ENCODE measurements at regions not wholly inside any gene's neighbourhood (a gene's known extent, or its start where the extent isn't known, plus 50 kb on each side); places are given as distances from the start of the nearest gene placed in this dataset.

DNA sequence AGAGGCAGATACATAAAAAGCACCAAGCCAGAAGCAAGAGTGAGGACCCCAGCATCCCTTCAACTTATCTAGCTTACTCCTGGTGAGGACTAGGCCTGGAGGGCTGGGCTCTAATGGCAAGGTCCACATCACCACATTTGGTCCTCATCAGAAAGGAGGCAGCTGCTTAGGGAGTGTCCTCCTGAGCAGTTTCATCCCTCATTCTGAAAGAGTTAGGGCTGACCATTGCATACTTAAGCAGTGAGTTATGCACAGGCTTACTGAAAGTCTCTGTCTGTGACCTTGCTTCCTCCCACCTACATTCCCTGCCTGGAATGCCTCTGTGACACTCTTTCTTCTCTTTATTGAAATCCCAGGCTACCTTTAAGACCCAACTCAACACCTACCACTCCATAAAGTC lies 301.8 kb upstream of the ACVR2A start:
- H3K79me2 ChIP-seq = no peaks in the 10 kb centered on the region
- no peaks in the 10 kb centered on the region for H3K36me3 ChIP-seq (ENCODE audit: control insufficient read depth, insufficient read depth, low read length)
- H3K9me3 ChIP-seq (ENCODE audit: control insufficient read depth, low read length) = no peaks in the 10 kb centered on the region
- H3K4me3 ChIP-seq (ENCODE audit: low read depth, low read length) = no peak overlapping the region
- no peak overlapping the region for H3K4me2 ChIP-seq (ENCODE audit: low read length)
- no peak overlapping the region for H3K27ac ChIP-seq
- TF ChIP-seq, protein P1, sequence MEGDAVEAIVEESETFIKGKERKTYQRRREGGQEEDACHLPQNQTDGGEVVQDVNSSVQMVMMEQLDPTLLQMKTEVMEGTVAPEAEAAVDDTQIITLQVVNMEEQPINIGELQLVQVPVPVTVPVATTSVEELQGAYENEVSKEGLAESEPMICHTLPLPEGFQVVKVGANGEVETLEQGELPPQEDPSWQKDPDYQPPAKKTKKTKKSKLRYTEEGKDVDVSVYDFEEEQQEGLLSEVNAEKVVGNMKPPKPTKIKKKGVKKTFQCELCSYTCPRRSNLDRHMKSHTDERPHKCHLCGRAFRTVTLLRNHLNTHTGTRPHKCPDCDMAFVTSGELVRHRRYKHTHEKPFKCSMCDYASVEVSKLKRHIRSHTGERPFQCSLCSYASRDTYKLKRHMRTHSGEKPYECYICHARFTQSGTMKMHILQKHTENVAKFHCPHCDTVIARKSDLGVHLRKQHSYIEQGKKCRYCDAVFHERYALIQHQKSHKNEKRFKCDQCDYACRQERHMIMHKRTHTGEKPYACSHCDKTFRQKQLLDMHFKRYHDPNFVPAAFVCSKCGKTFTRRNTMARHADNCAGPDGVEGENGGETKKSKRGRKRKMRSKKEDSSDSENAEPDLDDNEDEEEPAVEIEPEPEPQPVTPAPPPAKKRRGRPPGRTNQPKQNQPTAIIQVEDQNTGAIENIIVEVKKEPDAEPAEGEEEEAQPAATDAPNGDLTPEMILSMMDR (IDR thresholded peaks at IDR 0.05) = no peak
- H3K27me3 ChIP-seq (ENCODE audit: control insufficient read depth, insufficient read depth, low read length) = no peaks in the 10 kb centered on the region
- no peak overlapping the region for H2AFZ ChIP-seq
- H3K4me1 ChIP-seq = no peaks in the 10 kb centered on the region
- H3K9ac ChIP-seq = no peak overlapping the region

DNA sequence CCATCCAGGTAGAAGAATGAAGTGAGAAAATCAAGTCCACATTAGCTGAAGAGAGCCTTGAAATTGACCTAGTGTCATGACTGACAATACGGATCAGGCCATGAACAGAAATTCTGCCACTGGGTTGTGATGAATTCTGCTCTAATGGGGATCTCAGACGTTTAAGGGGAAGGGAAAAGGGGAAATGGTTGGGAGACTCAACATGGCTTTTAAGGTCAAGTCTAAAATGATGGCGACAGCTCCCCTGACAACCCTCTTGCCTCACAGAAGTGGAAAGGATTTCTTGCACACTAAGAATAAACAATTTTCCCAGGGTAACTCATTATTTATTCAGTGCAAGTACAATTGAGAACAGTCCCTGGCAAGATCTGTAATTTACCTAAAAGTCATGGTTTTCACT lies 302.5 kb upstream of the ACVR2A start:
- Histone ChIP-seq H3K9ac (no peak overlapping the region), H3K9me3 (ENCODE audit: control insufficient read depth, low read length) (no peaks in the 10 kb centered on the region), H3K27ac (no peak overlapping the region), H2AFZ (no peak overlapping the region), H3K36me3 (ENCODE audit: control insufficient read depth, insufficient read depth, low read length) (no peaks in the 10 kb centered on the region), H3K27me3 (ENCODE audit: control insufficient read depth, insufficient read depth, low read length) (no peaks in the 10 kb centered on the region), H3K4me1 (no peaks in the 10 kb centered on the region), H3K4me2 (ENCODE audit: low read length) (no peak overlapping the region), H3K79me2 (no peaks in the 10 kb centered on the region), H3K4me3 (ENCODE audit: low read depth, low read length) (no peak overlapping the region)
- TF ChIP-seq, protein P1 (IDR thresholded peaks at IDR 0.05) = no peak

- Histone ChIP-seq H3K9me3 (ENCODE audit: control insufficient read depth, low read length) (no peaks in the 10 kb centered on the region), H3K27ac (no peak overlapping the region), H3K4me1 (no peaks in the 10 kb centered on the region), H3K4me3 (ENCODE audit: low read depth, low read length) (no peak overlapping the region), H3K9ac (no peak overlapping the region), H3K36me3 (ENCODE audit: control insufficient read depth, insufficient read depth, low read length) (no peaks in the 10 kb centered on the region), H3K4me2 (ENCODE audit: low read length) (no peak overlapping the region), H2AFZ (no peak overlapping the region), H3K79me2 (no peaks in the 10 kb centered on the region), H3K27me3 (ENCODE audit: control insufficient read depth, insufficient read depth, low read length) (no peaks in the 10 kb centered on the region)
- TF ChIP-seq, protein P1 (IDR thresholded peaks at IDR 0.05) = no peak
These were observed 303.5 kb upstream of the ACVR2A start for GRCh38 chr2:147541314-147541713.

GRCh38 chr2:147538821-147539220 lies 306.0 kb upstream of the ACVR2A start:
- Histone ChIP-seq H2AFZ (no peak overlapping the region), H3K9me3 (ENCODE audit: control insufficient read depth, low read length) (no peaks in the 10 kb centered on the region), H3K79me2 (no peaks in the 10 kb centered on the region), H3K4me2 (ENCODE audit: low read length) (no peak overlapping the region), H3K4me3 (ENCODE audit: low read depth, low read length) (no peak overlapping the region), H3K4me1 (no peaks in the 10 kb centered on the region), H3K36me3 (ENCODE audit: control insufficient read depth, insufficient read depth, low read length) (no peaks in the 10 kb centered on the region), H3K27ac (no peak overlapping the region), H3K27me3 (ENCODE audit: control insufficient read depth, insufficient read depth, low read length) (no peaks in the 10 kb centered on the region), H3K9ac (no peak overlapping the region)
- TF ChIP-seq, protein P1 (IDR thresholded peaks at IDR 0.05) = no peak

GRCh38 chr2:147538088-147538487 lies 306.7 kb upstream of the ACVR2A start:
- no peaks in the 10 kb centered on the region for H3K4me1 ChIP-seq
- H3K27me3 ChIP-seq (ENCODE audit: control insufficient read depth, insufficient read depth, low read length) = no peaks in the 10 kb centered on the region
- no peak overlapping the region for H3K27ac ChIP-seq
- H2AFZ ChIP-seq = no peak overlapping the region
- H3K4me2 ChIP-seq (ENCODE audit: low read length) = no peak overlapping the region
- no peaks in the 10 kb centered on the region for H3K36me3 ChIP-seq (ENCODE audit: control insufficient read depth, insufficient read depth, low read length)
- H3K9me3 ChIP-seq (ENCODE audit: control insufficient read depth, low read length) = no peaks in the 10 kb centered on the region
- H3K79me2 ChIP-seq = no peaks in the 10 kb centered on the region
- H3K4me3 ChIP-seq (ENCODE audit: low read depth, low read length) = no peak overlapping the region
- H3K9ac ChIP-seq = no peak overlapping the region
- TF ChIP-seq, protein P1 (IDR thresholded peaks at IDR 0.05) = no peak

Measured in parathyroid adenoma (tissue), 2 donors.